MM.1S (cell line): ENCODE measurements at regions not wholly inside any gene's neighbourhood (a gene's known extent, or its start where the extent isn't known, plus 50 kb on each side); places are given as distances from the start of the nearest gene placed in this dataset.

Source experiments
- EZH2 ChIP-seq: fragments of 300-600 bp; sonication (generic); optimal IDR thresholded peaks from 2 replicates; pipeline ENCODE3; 2017; ENCODE audit warnings: low read depth, mild to moderate bottlenecking, antibody characterized with exemption, low read length, mixed read lengths
- TF ChIP-seq, protein P1 (sequence below): fragments of 300-600 bp; sonication (generic); IDR thresholded peaks from 2 replicates; pipeline ENCODE4 v1.5.1; 2016; ENCODE audit warnings: antibody characterized with exemption, low read length, mixed read lengths

DNA sequence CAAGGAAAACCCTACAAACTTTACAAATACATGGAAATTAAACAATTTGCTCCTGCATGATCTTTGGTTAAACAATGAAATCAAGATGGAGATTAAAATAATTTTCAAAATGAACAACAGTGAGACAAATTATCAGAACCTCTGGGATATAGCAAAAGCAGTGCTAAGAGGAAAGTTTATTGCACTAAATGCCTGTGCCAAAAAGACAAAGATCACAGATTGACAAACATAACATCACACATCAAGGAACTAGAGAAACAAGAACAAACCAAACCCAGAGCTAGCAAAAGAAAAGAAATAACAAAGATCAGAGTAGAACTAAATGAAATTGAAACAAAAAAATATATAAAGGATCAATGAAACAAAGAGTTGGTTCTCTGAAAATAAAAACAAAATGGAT, 95.2 kb upstream of the FBXO11 start:
- TF ChIP-seq, protein P1, sequence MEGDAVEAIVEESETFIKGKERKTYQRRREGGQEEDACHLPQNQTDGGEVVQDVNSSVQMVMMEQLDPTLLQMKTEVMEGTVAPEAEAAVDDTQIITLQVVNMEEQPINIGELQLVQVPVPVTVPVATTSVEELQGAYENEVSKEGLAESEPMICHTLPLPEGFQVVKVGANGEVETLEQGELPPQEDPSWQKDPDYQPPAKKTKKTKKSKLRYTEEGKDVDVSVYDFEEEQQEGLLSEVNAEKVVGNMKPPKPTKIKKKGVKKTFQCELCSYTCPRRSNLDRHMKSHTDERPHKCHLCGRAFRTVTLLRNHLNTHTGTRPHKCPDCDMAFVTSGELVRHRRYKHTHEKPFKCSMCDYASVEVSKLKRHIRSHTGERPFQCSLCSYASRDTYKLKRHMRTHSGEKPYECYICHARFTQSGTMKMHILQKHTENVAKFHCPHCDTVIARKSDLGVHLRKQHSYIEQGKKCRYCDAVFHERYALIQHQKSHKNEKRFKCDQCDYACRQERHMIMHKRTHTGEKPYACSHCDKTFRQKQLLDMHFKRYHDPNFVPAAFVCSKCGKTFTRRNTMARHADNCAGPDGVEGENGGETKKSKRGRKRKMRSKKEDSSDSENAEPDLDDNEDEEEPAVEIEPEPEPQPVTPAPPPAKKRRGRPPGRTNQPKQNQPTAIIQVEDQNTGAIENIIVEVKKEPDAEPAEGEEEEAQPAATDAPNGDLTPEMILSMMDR, result no peak
- no peak for TF ChIP-seq EZH2
